ENCODE measurements at regions not wholly inside any gene's neighbourhood (a gene's known extent, or its start where the extent isn't known, plus 50 kb on each side); places are given as distances from the start of the nearest gene placed in this dataset.
"Not testable (repeated sequence)": the region's sequence is repeated elsewhere in the genome, so short reads cannot be mapped to it uniquely, and the experiment has no call there.

DNA sequence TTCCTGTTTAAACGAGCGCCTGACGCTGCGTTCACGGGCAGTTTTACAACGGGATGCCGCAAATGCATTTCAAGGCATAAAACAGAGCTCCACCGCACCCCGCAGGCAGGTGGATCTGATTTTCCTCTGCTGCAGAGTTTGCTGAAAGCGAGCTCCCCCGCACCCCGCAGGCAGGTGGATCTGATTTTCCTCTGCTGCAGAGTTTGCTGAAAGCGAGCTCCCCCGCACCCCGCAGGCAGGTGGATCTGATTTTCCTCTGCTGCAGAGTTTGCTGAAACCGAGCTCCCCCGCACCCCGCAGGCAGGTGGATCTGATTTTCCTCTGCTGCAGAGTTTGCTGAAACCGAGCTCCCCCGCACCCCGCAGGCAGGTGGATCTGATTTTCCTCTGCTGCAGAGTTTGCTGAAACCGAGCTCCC lies 120.6 kb upstream of the LPCAT1 start:
- intact Hi-C loops (cut with micrococcal nuclease); H4K20me1 ChIP-seq (ENCODE audit: control insufficient read depth, insufficient read depth, low read length, poor library complexity, severe bottlenecking); DNase-seq; H3K36me3 ChIP-seq (replicated peaks in 1 of 2; ENCODE audit: control extremely low read depth in 1 of 2, control insufficient read depth in 1 of 2, extremely low read depth in 1 of 2, insufficient read depth in 2 of 2, low read length in 1 of 2); H3K79me2 ChIP-seq (ENCODE audit: control insufficient read depth, insufficient read depth, low read length); H2AFZ ChIP-seq (ENCODE audit: insufficient read depth, low read depth, low read length, poor library complexity, severe bottlenecking); H3K9me3 ChIP-seq (ENCODE audit: control extremely low read depth in 1 of 3, control insufficient read depth in 2 of 3, insufficient read depth in 1 of 3, low read length in 2 of 3); H3K9me3 Mint-ChIP-seq (ENCODE audit: insufficient read depth); H3K9ac ChIP-seq (ENCODE audit: low read length); ATAC-seq (ENCODE audit: low read depth); H3K27ac Mint-ChIP-seq; H3K27ac ChIP-seq (ENCODE audit: low read length in 2 of 2); H3K4me3 Mint-ChIP-seq; H3K4me3 ChIP-seq (ENCODE audit: control extremely low read depth in 1 of 5, extremely low read depth in 1 of 5, insufficient read depth in 1 of 5, low read depth in 2 of 5, low read length in 4 of 5): not testable (repeated sequence)
- peak; percentile 13 for TF ChIP-seq EZH2 (IDR thresholded peaks at IDR 0.05; ENCODE audit: borderline replicate concordance, insufficient read depth, low read depth, low read length, poor library complexity, severe bottlenecking)
- Histone ChIP-seq H3K4me1 (ENCODE audit: control insufficient read depth in 2 of 2, insufficient read depth in 2 of 2, low read length in 2 of 2) (peaks cover 10 to 14% of the 10 kb centered on the region in 2 donors), H3K27me3 (replicated peaks in 1 of 4; ENCODE audit: control extremely low read depth in 1 of 4, control insufficient read depth in 3 of 4, insufficient read depth in 4 of 4, low read length in 3 of 4) (peaks cover 0 to 32% (median 18%) of the 10 kb centered on the region in 4 experiments), H3K4me2 (replicated peaks; ENCODE audit: low read depth, low read length, poor library complexity, severe bottlenecking) (peak overlapping the region; percentile 57)
- CTCF ChIA-PET, result interaction anchor here (0.9 to 6.8 kb wide), 32 partner anchors 9 to 975 kb away, joined by 3 to 84 read pairs (median 5); no protein-coding TSS in a partner anchor
- Mint-ChIP-seq H3K27me3 (peaks cover 34% of the 10 kb centered on the region), H3K4me1 (peaks cover 16% of the 10 kb centered on the region)
- POLR2A ChIA-PET, result interaction anchor here (0.6 to 1.2 kb wide), 3 partner anchors 10 to 506 kb away, joined by 3 to 9 read pairs (median 4); no protein-coding TSS in a partner anchor
- WGBS (ENCODE audit: insufficient coverage), result 10% methylated on average over 15 of the region's 22 CpGs

DNA sequence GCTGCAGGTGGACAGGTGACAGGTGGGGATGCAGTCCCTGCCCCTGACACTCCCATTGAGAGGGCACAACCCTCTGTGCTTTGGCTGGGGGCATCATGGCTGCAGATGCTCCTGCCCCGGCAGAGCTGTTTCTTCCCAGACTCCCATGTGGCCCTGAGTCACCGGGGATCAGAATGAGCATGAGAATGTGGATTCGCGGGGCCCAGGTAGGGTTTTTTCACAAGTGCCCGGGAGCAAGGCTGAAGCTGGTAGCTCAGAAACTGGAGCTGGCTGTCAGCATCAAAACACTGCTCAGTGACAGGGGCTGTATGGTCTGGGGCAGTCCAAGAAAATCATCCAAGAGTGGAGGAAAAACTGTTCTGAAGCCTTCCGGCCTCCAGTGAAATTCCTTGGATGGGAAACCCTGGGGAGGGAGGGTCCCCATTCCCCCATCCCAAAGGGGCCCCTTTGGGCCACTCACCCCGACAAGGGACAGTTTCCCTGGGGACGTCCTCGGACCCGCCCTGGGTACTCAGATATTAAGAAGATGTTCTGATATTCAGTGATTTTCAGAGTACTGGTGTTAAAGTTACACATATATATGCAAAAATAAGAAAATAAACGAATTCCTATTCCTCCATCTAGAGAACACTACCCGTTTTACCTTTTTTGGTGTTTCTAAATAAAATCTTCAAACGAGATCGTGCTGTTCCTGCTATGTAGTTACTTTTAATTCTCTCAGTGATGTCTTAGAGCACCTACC lies 120.1 kb upstream of the LPCAT1 start:
- DNase-seq (peak; percentile 17), ATAC-seq (ENCODE audit: low read depth) (no peak)
- Histone ChIP-seq H4K20me1 (ENCODE audit: control insufficient read depth, insufficient read depth, low read length, poor library complexity, severe bottlenecking) (no peaks in the 10 kb centered on the region), H3K27ac (ENCODE audit: low read length in 2 of 2) (no peak overlapping the region), H2AFZ (ENCODE audit: insufficient read depth, low read depth, low read length, poor library complexity, severe bottlenecking) (no peak overlapping the region), H3K4me2 (replicated peaks; ENCODE audit: low read depth, low read length, poor library complexity, severe bottlenecking) (peak overlapping the region; percentile 28), H3K27me3 (replicated peaks in 1 of 4; ENCODE audit: control extremely low read depth in 1 of 4, control insufficient read depth in 3 of 4, insufficient read depth in 4 of 4, low read length in 3 of 4) (peaks cover 0 to 32% (median 18%) of the 10 kb centered on the region in 4 experiments), H3K79me2 (ENCODE audit: control insufficient read depth, insufficient read depth, low read length) (no peaks in the 10 kb centered on the region), H3K9me3 (ENCODE audit: control extremely low read depth in 1 of 3, control insufficient read depth in 2 of 3, insufficient read depth in 1 of 3, low read length in 2 of 3) (peaks cover 0 to 4% (median 0%) of the 10 kb centered on the region in 3 donors), H3K9ac (ENCODE audit: low read length) (no peak overlapping the region), H3K4me3 (ENCODE audit: control extremely low read depth in 1 of 5, extremely low read depth in 1 of 5, insufficient read depth in 1 of 5, low read depth in 2 of 5, low read length in 4 of 5) (no peak overlapping the region), H3K36me3 (replicated peaks in 1 of 2; ENCODE audit: control extremely low read depth in 1 of 2, control insufficient read depth in 1 of 2, extremely low read depth in 1 of 2, insufficient read depth in 2 of 2, low read length in 1 of 2) (no peaks in the 10 kb centered on the region), H3K4me1 (ENCODE audit: control insufficient read depth in 2 of 2, insufficient read depth in 2 of 2, low read length in 2 of 2) (peaks cover 10 to 14% of the 10 kb centered on the region in 2 donors)
- no peak overlapping the region for H3K27ac Mint-ChIP-seq
- ChIA-PET POLR2A (interaction anchor here (0.8 kb wide), 1 partner anchor 10 kb away, joined by 9 read pairs; no protein-coding TSS in a partner anchor), CTCF (interaction anchor here (0.7 to 6.8 kb wide), 16 partner anchors 9 to 720 kb away, joined by 3 to 84 read pairs (median 4); no protein-coding TSS in a partner anchor)
- peaks cover 12% of the 10 kb centered on the region for H3K4me1 Mint-ChIP-seq
- no peak overlapping the region for H3K4me3 Mint-ChIP-seq
- peaks cover 30% of the 10 kb centered on the region for H3K27me3 Mint-ChIP-seq
- no peaks in the 10 kb centered on the region for H3K9me3 Mint-ChIP-seq (ENCODE audit: insufficient read depth)
- intact Hi-C loops (cut with micrococcal nuclease), result no loop called here
- WGBS (ENCODE audit: insufficient coverage), result 35% methylated on average over 6 of the region's 14 CpGs
- TF ChIP-seq, protein P1, sequence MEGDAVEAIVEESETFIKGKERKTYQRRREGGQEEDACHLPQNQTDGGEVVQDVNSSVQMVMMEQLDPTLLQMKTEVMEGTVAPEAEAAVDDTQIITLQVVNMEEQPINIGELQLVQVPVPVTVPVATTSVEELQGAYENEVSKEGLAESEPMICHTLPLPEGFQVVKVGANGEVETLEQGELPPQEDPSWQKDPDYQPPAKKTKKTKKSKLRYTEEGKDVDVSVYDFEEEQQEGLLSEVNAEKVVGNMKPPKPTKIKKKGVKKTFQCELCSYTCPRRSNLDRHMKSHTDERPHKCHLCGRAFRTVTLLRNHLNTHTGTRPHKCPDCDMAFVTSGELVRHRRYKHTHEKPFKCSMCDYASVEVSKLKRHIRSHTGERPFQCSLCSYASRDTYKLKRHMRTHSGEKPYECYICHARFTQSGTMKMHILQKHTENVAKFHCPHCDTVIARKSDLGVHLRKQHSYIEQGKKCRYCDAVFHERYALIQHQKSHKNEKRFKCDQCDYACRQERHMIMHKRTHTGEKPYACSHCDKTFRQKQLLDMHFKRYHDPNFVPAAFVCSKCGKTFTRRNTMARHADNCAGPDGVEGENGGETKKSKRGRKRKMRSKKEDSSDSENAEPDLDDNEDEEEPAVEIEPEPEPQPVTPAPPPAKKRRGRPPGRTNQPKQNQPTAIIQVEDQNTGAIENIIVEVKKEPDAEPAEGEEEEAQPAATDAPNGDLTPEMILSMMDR (IDR thresholded peaks at IDR 0.05), result no peak
- TF ChIP-seq EZH2 (IDR thresholded peaks at IDR 0.05; ENCODE audit: borderline replicate concordance, insufficient read depth, low read depth, low read length, poor library complexity, severe bottlenecking), result peak; percentile 51
